ENCODE measurements at regions not wholly inside any gene's neighbourhood (a gene's known extent, or its start where the extent isn't known, plus 50 kb on each side); places are given as distances from the start of the nearest gene placed in this dataset.

GRCh38 chr11:134836561-134836960 lies 424.5 kb upstream of the B3GAT1 start:
- Mint-ChIP-seq H3K36me3 (no peaks in the 10 kb centered on the region), H3K27me3 (ENCODE audit: low read depth) (no peaks in the 10 kb centered on the region; the same call in none of the 2 replicates), H3K9me3 (peaks cover 30% of the 10 kb centered on the region), H3K4me1 (no peaks in the 10 kb centered on the region), H3K4me3 (no peak overlapping the region), H3K27ac (no peak overlapping the region)
- no peak for TF ChIP-seq ERG (CRISPR knock-in tag; IDR thresholded peaks at IDR 0.05)
- no peak for TF ChIP-seq USF1 (CRISPR knock-in tag; IDR thresholded peaks at IDR 0.05)
- TF ChIP-seq ZNF219 (CRISPR knock-in tag; IDR thresholded peaks at IDR 0.05; ENCODE audit: borderline replicate concordance), result no peak
- no peak for TF ChIP-seq NR3C1 (CRISPR knock-in tag; conservative IDR thresholded peaks at IDR 0.05; ENCODE audit: low read depth)
- no peak for TF ChIP-seq ZNF416 (CRISPR knock-in tag; IDR thresholded peaks at IDR 0.05)
- ChIA-PET CTCF (no interaction called here), POLR2A (no interaction called here)
- ATAC-seq (no peak), DNase-seq (ENCODE audit: low spot score) (no peak)

GRCh38 chr11:134835561-134835960 lies 423.5 kb upstream of the B3GAT1 start:
- TF ChIP-seq CDX4 (CRISPR knock-in tag; IDR thresholded peaks at IDR 0.05; ENCODE audit: borderline replicate concordance), result no peak
- TF ChIP-seq AFF4 (CRISPR knock-in tag; IDR thresholded peaks at IDR 0.05; ENCODE audit: borderline replicate concordance), result no peak
- TF ChIP-seq CREB1 (CRISPR knock-in tag; IDR thresholded peaks at IDR 0.05), result no peak
- TF ChIP-seq NFYB (CRISPR knock-in tag; conservative IDR thresholded peaks at IDR 0.05; ENCODE audit: low read depth), result no peak
- no peak for TF ChIP-seq ZBTB21 (CRISPR knock-in tag; IDR thresholded peaks at IDR 0.05; ENCODE audit: borderline replicate concordance)
- Mint-ChIP-seq H3K27me3 (ENCODE audit: low read depth) (peaks cover 3% of the 10 kb centered on the region), H3K36me3 (no peaks in the 10 kb centered on the region), H3K9me3 (peaks cover 35% of the 10 kb centered on the region), H3K4me3 (no peak overlapping the region), H3K4me1 (no peaks in the 10 kb centered on the region), H3K27ac (no peak overlapping the region)
- CTCF ChIA-PET, result no interaction called here
- POLR2A ChIA-PET, result interaction anchor here (0.6 kb wide), 1 partner anchor 20 kb away, joined by 4 read pairs; no protein-coding TSS in a partner anchor
- no peak for ATAC-seq
- no peak for DNase-seq (ENCODE audit: low spot score)

GRCh38 chr11:134830312-134830711 lies 418.3 kb upstream of the B3GAT1 start:
- POLR2A ChIA-PET, result no interaction called here
- CTCF ChIA-PET, result no interaction called here
- no peak for ATAC-seq
- TF ChIP-seq FOXK1 (CRISPR knock-in tag; IDR thresholded peaks at IDR 0.05) (no peak), ESRRA (CRISPR knock-in tag; IDR thresholded peaks at IDR 0.05; ENCODE audit: borderline replicate concordance) (no peak), IRF1 (CRISPR knock-in tag; IDR thresholded peaks at IDR 0.05) (no peak), ATF3 (CRISPR knock-in tag; conservative IDR thresholded peaks at IDR 0.05) (no peak), ZNF512 (CRISPR knock-in tag; IDR thresholded peaks at IDR 0.05; ENCODE audit: borderline replicate concordance) (no peak), CREB1 (CRISPR knock-in tag; IDR thresholded peaks at IDR 0.05) (no peak), ZMAT4 (CRISPR knock-in tag; IDR thresholded peaks at IDR 0.05) (no peak), USF1 (CRISPR knock-in tag; IDR thresholded peaks at IDR 0.05) (no peak)

More at GRCh38 chr11:134830312-134830711, 418.3 kb upstream of the B3GAT1 start:
- H3K36me3 Mint-ChIP-seq, result peaks cover 3% of the 10 kb centered on the region
- H3K27ac Mint-ChIP-seq, result no peak overlapping the region
- peaks cover 58% of the 10 kb centered on the region for H3K9me3 Mint-ChIP-seq
- peaks cover 5% of the 10 kb centered on the region for H3K27me3 Mint-ChIP-seq (ENCODE audit: low read depth)
- DNase-seq (ENCODE audit: low spot score), result no peak
- no peaks in the 10 kb centered on the region for H3K4me1 Mint-ChIP-seq
- no peak overlapping the region for H3K4me3 Mint-ChIP-seq

Data from WTC11 (cell line).